Loucy (cell line): ENCODE measurements at regions not wholly inside any gene's neighbourhood (a gene's known extent, or its start where the extent isn't known, plus 50 kb on each side); places are given as distances from the start of the nearest gene placed in this dataset.

Source experiments
- CTCF ChIP-seq: fragments of 200-600 bp; sonication (generic); conservative IDR thresholded peaks from 2 replicates; pipeline ENCODE4 v1.5.1; 2014; ENCODE audit warnings: mild to moderate bottlenecking, antibody characterized with exemption, low read length
- EZH2phosphoT487 ChIP-seq: fragments of 200-600 bp; IDR thresholded peaks from 2 replicates; pipeline ENCODE4 v1.6.1; 2018; ENCODE audit warnings: antibody characterized with exemption, mild to moderate bottlenecking, moderate library complexity, borderline replicate concordance

DNA sequence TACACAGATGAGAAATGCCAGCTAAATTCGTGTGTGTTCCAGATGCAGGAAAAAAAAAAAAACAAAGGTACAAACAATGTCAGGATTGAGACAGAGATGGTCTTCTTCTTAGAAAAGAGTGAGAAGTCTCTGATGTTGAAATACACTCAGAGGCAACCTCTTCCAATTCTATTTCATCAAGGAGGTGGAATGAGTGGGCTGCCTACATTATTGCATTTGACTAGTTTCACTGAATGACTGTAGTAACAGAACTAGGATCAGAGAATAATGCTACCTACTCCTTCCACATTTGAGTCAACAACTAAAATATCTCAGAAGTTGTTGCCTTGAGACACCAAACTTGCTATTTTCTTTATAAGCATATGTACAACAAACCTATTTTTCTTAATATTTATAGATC is 1332.2 kb upstream of the FLRT2 start:
- TF ChIP-seq CTCF (no peak), EZH2phosphoT487 (no peak)
